SW 1271 (cell line): ENCODE measurements at regions not wholly inside any gene's neighbourhood (a gene's known extent, or its start where the extent isn't known, plus 50 kb on each side); places are given as distances from the start of the nearest gene placed in this dataset.

Source experiments
- DNase-seq, 2 experiments: peaks; one replicate each; lab custom pipeline; 2025; lab: John Stamatoyannopoulos, UW

DNA sequence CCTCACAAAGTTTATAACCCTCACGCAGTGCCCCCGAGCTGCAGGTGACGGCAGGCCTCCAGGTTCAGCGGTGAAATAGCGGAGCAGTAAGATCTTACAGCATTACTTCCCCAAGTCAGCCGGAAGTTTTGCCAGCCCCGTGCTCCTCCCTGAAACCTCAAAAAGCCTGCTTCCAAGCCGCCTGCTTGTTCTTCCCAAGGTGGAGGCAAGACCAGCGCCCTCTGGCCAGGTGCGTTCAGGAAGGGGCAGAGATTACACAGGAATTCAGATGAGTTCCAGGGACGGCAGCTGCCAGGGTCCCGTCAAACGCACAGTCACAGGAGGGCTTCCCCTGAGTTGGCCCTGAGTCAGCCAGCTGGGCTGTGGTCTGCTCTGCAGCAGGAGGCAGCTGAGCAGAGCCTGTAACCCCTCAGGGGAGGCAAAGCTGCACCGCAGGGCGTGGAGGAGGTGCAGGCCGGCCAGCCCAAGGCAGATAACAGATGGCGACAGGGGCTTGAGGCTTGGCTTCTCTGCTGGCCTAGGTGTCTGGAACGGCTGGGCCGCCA is 124.1 kb upstream of the RPS6KA2 start:
- DNase-seq = no peak

DNA sequence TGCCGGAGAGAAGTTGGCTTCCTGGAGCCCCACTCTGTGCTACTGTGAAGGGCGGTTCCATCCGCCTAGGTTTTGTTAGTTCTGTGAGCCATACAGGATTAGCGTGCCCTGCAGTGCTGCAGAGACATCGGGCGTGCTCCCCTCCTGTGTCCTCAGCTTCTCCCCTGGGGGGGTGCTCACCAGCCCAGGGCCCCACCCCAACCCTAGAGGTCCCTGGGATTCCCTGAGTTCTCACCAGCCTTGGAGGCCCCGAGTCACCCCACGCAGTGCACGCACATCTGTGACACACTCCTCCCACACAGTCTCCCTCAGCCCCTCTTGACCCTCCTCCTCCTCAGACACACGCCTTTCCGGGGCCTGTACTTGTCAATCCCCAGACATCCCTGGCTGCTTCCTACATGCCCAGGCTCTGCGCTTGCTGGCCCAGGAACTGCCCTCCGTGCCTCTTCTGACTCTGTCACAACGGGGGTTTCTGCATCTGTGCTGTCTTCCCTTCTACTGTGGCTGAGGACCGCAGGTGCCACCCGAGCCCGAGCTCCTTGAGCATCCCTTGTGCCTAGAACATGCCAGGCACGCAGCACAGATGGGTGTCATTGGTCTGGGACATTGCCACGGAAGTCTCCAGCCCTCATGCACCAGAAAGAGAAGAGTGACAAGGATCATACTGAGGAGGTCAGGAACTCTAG is 123.2 kb upstream of the RPS6KA2 start:
- no peak for DNase-seq

- no peak for DNase-seq
Measured at GRCh38 chr6:166749666-166750065, 122.6 kb upstream of the RPS6KA2 start.

DNA sequence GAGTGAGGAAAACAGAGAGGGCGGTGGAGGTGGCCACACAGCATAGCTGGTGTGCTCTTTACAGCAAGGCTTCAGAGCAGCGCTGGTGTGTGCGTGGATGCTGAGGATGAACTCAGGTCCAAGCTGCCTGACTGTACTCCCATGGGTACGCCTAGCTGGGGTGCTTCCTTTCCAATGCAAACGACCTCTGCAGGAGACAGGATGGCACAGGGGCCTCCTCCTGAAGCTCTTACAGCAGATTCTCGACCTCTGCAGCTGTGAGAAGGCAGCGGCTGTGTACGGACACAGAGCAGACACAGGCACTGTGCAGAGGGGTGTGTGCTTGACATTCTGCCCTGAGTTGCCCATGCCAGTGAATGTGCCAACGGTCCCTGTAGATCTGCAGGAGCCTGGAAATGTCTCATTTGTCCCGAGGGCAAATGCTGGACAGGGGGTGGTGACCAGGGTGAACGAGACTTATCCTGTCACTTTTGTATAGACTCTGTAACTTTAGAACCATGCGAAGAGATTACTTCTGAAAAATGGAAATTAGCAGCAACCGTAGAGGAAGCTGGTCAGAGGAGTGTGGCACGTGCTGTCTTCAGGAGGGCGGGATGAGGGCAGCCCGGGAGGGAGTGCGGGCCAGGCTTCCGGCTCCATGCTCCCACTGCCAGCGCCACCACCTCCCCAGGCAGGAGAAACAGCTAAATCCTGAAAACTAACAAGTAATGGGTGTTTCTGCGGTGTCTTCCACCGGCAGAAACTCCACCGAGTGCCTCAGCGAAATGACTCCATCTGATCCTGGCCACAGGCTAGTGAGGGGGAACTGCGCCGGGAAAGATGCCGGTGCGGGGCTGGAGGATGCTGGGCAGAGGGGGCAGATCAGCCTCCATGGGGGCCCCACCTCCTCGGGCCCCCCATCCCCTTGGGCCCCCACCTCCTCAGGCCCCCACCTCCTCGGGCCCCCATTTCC is 120.9 kb upstream of the RPS6KA2 start:
- no peak for DNase-seq

DNA sequence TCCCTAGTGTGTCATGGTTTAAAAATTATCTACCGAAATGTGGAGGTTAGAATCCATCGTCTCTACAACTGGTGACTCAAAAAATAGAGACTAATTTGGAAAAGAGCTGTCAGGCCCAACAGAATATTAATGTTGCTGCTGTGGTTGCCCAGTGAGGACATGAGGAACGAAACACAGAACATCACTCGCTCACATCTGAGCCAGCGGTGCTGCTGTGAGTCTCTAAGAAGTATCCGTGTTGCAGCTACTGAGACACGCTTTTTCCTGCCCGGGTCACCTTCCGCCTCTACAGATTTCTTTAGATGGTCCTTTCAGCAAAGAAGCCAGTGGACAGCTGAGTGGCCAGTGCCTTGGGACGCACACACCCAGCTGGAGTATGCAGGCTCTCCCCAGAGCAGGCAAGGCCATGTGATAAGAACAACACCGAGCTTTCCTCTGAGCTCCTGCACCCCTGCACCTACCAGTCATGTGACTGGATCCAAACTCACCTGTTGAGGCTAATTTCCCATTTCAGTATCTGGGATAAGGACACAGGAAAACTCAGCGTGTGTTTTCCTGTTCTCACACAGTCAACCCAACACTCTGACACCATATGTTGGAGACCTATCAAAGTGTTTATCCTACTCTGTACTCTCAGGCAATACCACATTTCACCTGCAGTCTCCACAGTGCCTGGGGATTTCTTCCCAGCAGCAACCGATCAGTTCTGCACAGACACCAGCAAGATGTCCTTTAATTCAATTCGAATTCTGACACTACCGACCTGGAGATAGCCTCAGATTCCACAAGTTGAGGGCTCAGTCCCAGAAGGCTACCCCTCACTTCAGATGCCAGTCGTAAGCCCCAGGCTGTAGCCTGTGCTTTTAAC is 119.0 kb upstream of the RPS6KA2 start:
- peak in 1 of 2 experiments; percentile 5 for DNase-seq

GRCh38 chr6:166744223-166745134 is 117.4 kb upstream of the RPS6KA2 start:
- no peak for DNase-seq

GRCh38 chr6:166743406-166744222 is 116.6 kb upstream of the RPS6KA2 start:
- DNase-seq = no peak

GRCh38 chr6:166742981-166743380 is 115.9 kb upstream of the RPS6KA2 start:
- no peak for DNase-seq

GRCh38 chr6:166739976-166740318 is 112.9 kb upstream of the RPS6KA2 start:
- DNase-seq = no peak

DNA sequence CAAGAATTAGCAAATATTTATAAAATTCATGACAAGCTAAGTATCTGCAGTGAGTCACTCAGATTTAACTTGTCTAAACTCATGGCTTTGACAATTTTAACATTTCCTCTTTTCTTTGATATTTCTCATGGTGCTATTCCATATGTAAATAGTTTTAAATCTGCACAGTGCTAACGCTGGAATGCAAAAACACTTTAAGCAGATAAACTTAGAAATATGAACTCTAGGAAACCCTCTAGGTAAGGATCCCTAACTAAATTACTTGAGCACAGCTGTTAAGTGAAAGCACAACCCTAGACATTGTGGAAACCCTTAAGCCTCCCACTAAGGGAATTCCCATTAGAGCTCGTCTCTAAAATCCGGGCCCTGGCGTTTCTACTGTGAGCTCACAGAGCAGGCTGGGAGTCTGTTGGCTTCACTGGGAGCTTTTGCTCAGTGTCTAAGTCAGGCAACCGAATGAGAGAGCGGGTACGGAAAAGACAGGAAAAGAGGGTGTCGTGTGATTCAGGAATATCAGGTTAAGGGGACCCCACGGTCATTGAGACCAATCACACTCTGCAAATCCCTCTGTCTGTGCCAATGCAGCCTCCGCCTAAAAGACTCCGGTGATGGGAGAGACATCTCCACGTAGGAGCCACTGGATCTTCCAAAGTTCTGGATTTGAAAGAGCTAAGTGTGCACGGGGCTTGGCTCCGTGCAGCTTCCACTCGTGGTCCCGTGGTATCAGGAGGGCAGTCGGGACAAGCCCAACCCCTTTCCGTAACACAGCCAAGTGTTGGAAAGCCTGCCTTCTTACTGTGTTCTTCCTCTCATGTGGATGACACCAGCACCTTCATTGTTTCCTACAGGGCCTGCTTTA is 112.3 kb upstream of the RPS6KA2 start:
- DNase-seq = no peak

DNA sequence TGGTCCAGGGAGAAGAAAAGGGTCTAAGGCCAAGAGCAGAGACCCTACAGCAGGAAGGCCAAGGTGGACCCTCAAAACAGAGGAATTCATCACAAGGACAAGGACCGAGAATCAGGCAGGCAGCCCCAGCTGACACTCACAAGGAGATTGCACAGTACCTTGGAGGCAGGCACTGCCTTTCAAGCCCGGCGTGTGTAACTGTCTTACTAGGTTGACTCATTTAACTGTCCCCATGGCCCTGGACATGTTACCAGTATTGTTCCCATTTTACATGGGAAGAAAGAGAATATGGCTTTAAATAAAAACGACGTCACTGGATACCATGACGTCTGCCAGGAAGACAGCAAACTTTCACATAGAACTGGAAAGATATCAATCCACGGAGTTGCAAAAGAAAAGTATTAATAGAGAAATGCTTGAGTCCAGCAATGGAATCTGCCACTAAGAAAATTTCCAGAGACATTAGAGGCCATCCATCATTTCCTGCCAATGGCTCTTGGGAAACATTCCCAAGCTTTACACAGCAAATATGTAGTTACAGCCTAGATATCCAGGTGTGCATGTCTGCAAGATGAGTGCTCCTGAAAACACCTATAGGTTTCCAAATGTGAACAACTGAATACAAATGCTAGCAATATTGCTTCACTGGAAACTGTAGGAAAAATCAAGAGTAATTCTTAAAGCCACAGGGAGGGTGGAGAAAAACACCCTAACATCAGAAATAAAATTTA is 111.5 kb upstream of the RPS6KA2 start:
- DNase-seq = no peak

DNA sequence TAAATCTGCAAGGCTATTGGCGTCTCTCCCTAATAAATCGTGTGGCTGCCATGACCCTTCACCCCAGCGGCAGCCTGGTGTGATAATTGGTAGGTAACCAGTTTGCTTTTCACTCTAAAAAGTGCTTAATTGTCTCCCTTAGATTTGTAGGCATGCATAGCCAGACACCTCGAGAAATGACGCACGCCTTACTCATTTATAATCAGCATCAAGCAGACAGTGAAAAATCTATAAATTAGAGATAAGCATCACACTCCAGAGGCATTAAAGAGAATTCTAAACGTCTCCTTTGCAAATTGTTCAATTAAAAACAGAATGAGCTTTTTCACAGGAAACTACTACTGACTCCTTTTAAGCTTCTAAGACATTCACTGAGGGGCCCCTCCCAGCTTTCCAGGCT is 110.2 kb upstream of the RPS6KA2 start:
- DNase-seq = peak in 1 of 2 experiments; percentile 72

GRCh38 chr6:166736634-166737033 is 109.6 kb upstream of the RPS6KA2 start:
- DNase-seq = peak; percentile 79 to 88

DNA sequence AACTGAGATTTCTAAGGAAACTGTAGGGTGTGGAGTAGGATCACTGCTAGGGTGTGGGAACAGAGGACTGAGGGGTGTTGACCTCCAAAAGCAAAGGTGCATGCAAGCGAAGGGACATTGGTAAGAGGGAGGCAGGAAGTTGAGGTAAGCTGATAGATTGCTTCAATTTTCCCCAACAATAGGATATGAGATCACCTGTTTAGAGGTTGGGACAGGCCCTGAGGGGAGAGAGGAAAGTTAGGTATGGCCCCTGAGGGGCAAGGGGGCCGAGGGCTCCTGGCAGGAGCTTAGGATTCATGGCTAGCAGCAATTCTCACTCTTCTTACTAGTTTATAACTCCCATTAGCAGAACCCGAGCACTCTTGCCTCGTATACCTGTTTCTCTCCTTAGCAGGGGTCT is 106.8 kb upstream of the RPS6KA2 start:
- DNase-seq = no peak

DNA sequence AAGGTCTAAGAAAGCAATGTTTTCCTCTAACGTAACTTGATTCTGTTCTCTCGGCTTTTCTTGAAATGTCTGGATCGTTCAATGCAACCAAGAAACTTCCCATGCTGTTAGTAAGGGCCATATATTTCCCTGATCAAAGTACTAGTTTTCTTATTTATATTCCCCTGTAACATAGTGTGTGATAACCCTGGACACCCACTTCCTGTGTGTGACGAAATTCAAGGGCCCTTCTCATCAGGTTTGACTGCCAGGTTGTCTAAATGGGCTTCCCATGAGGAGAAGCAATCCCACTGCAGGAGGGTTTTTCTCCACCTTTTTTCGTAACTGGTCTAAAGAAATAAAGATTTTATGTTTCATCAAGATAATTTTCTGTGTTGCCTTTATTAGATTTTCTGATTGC is 102.6 kb upstream of the RPS6KA2 start:
- DNase-seq = no peak

DNA sequence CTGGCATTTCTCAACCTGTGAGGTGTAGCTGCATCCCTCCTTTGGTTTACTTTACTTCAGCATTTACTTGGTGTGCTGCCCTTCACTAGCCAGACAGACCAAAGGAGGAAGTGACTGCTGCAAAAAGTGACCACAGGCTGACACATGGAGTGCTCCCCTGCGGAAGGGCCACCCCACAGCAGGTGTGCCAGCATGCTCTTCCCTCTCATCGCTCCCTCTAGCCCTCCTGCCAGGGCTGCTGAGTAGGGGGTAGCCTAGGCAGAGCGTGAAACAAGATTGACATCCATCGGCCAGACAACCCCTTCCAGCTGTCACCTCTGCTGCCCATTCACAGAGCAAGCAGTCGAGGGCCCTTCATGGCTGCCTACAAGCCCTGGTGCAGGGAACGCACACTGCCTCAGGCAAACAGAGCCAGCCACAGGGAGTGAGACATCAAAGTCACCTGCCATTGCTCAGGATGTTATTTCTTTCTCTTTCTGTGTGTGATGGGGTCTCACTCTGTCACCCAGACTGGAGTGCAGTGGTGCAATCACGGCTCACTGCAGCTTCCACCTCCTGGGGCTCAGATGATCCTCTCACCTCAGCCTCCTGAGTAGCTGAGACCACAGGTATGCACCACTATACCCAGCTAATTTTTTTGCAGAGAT is 102.0 kb upstream of the RPS6KA2 start:
- DNase-seq = no peak

- no peak for DNase-seq
Measured at GRCh38 chr6:166726201-166726600, 99.2 kb upstream of the RPS6KA2 start.

- no peak for DNase-seq
Measured at GRCh38 chr6:166725571-166725970, 98.5 kb upstream of the RPS6KA2 start.
